ENCODE measurements at regions not wholly inside any gene's neighbourhood (a gene's known extent, or its start where the extent isn't known, plus 50 kb on each side); places are given as distances from the start of the nearest gene placed in this dataset.

GRCh38 chr22:48436201-48436931 is 1391.3 kb downstream of the BRD1 start:
- H3K9me3 ChIP-seq (replicated peaks in 1 of 3): no peaks in the 10 kb centered on the region
- no peaks in the 10 kb centered on the region for H3K27me3 ChIP-seq
- H3K4me1 ChIP-seq (replicated peaks in 1 of 2): no peaks in the 10 kb centered on the region
- no peak overlapping the region for H3K4me3 ChIP-seq
- no peak overlapping the region for H3K27ac ChIP-seq
- 67 to 82% (median 73%) methylated on average over 11 to 17 of the region's 17 CpGs for WGBS, 4 donors
- TF ChIP-seq CTCF (IDR thresholded peaks at IDR 0.05) (no peak), POLR2A (IDR thresholded peaks at IDR 0.05) (no peak)
- DNase-seq: no peak
- no peaks in the 10 kb centered on the region for H3K36me3 ChIP-seq (replicated peaks in 1 of 2)
- intact Hi-C loops (cut with DNase I): no loop called here

- intact Hi-C loops (cut with DNase I): no loop called here
- WGBS, 4 donors: 75 to 85% (median 83%) methylated on average over 4 to 5 of the region's 5 CpGs
- DNase-seq: no peak
These were observed 1392.8 kb downstream of the BRD1 start for GRCh38 chr22:48434868-48435250.

GRCh38 chr22:48434156-48434867 is 1393.4 kb downstream of the BRD1 start:
- DNase-seq: no peak
- no peak overlapping the region for H3K27ac ChIP-seq
- H3K4me3 ChIP-seq: no peak overlapping the region
- H3K27me3 ChIP-seq: no peaks in the 10 kb centered on the region
- 75 to 85% (median 79%) methylated on average over 9 to 16 of the region's 16 CpGs for WGBS, 4 donors
- no peaks in the 10 kb centered on the region for H3K36me3 ChIP-seq (replicated peaks in 1 of 2)
- TF ChIP-seq CTCF (IDR thresholded peaks at IDR 0.05): no peak
- TF ChIP-seq POLR2A (IDR thresholded peaks at IDR 0.05): no peak
- no peaks in the 10 kb centered on the region for H3K9me3 ChIP-seq (replicated peaks in 1 of 3)
- no peaks in the 10 kb centered on the region for H3K4me1 ChIP-seq (replicated peaks in 1 of 2)
- intact Hi-C loops (cut with DNase I): no loop called here

More at GRCh38 chr22:48434868-48435250, 1392.8 kb downstream of the BRD1 start:
- Histone ChIP-seq H3K9me3 (replicated peaks in 1 of 3) (no peaks in the 10 kb centered on the region), H3K27ac (no peak overlapping the region), H3K27me3 (no peaks in the 10 kb centered on the region), H3K4me1 (replicated peaks in 1 of 2) (no peaks in the 10 kb centered on the region), H3K4me3 (no peak overlapping the region), H3K36me3 (replicated peaks in 1 of 2) (no peaks in the 10 kb centered on the region)
- TF ChIP-seq CTCF (IDR thresholded peaks at IDR 0.05) (no peak), POLR2A (IDR thresholded peaks at IDR 0.05) (no peak)

- WGBS, 4 donors: 71 to 86% (median 80%) methylated on average over 9 to 11 of the region's 11 CpGs
- no peak overlapping the region for H3K4me3 ChIP-seq
- no peak for TF ChIP-seq POLR2A (IDR thresholded peaks at IDR 0.05)
- no peak for TF ChIP-seq CTCF (IDR thresholded peaks at IDR 0.05)
- H3K4me1 ChIP-seq (replicated peaks in 1 of 2): no peaks in the 10 kb centered on the region
- no peaks in the 10 kb centered on the region for H3K27me3 ChIP-seq
- no peak overlapping the region for H3K27ac ChIP-seq
- DNase-seq: no peak
- H3K36me3 ChIP-seq (replicated peaks in 1 of 2): no peaks in the 10 kb centered on the region
- intact Hi-C loops (cut with DNase I): no loop called here
- no peaks in the 10 kb centered on the region for H3K9me3 ChIP-seq (replicated peaks in 1 of 3)
These were observed 1394.0 kb downstream of the BRD1 start for GRCh38 chr22:48433647-48434046.

All from adrenal gland (tissue), 9 donors.